NOMO-1 treated with dmso at 0.1 percent for 144 hours (cell line): ENCODE measurements at regions not wholly inside any gene's neighbourhood (a gene's known extent, or its start where the extent isn't known, plus 50 kb on each side); places are given as distances from the start of the nearest gene placed in this dataset.

Source experiments
- DNase-seq: peaks from one replicate; lab custom pipeline; 2025; ENCODE audit not compliant: unreplicated experiment; lab: John Stamatoyannopoulos, UW

DNA sequence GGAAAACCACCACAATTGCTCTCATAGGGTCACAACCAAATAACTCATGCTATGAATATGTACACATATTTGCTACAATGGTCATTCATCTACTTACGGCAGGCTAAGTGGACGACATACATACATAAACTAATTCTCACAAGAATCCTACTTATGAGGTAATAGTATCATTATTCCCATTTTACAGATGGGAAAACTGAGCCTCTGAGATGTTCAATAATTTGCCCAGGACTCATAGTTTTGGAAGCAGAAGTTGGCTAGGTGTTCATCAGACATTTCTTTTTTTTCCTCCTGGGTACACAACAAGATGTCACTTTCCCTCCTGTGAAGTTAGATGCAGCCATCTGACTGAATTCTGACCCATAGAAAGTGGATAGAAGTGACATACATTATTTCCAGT is 89.0 kb upstream of the PKDCC start:
- no peak for DNase-seq

DNA sequence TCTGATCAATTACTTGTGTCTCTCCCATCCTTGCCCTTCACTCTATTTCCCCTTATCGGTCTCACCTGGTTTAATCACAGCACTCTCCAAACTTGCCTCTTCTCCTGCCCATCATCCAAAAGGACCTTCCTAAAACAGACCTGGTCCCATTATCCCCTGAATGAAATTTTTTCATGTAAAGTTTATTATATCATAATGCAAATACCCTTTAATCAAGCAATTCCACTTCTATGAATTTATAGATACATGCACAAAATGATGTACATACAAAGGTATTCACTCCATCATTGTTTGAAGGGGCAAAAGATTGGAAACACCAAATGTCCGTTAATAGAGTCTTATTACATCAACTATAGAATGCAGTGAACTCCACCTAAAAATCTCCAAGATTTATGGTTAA is 88.1 kb upstream of the PKDCC start:
- no peak for DNase-seq

DNA sequence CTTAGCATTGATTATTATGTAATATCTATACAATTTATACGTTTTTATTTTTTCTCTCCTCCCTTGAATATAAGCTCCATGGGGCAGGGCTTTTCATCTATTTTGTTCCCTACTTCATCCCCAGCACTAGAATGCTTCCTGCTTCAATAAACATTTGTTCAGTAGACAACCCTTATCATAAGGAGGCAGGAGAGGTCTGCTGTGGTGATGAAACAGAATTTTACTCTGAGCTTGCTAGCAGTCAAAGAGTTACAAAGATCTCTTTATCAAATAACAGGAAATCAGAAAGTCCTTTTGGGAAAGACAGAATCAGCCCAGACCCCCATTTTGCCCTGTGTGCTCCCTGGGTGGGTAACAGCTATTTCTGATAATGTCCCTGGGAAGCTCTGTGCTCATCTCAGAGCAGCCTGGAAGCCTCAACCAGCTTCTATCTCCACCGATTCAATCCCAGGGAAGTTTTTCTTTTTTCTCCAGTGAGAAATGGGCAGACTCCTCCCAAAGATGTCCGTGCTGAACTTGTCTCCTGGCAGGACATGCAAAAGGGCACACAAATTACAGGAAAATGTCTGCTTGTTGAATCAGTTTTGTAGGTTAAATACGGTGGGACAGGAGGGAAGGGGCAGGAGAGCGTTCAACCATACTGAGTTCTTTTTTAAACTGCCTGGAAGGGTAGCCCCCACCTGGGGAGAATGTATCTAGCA is 84.7 kb upstream of the PKDCC start:
- DNase-seq = no peak

DNA sequence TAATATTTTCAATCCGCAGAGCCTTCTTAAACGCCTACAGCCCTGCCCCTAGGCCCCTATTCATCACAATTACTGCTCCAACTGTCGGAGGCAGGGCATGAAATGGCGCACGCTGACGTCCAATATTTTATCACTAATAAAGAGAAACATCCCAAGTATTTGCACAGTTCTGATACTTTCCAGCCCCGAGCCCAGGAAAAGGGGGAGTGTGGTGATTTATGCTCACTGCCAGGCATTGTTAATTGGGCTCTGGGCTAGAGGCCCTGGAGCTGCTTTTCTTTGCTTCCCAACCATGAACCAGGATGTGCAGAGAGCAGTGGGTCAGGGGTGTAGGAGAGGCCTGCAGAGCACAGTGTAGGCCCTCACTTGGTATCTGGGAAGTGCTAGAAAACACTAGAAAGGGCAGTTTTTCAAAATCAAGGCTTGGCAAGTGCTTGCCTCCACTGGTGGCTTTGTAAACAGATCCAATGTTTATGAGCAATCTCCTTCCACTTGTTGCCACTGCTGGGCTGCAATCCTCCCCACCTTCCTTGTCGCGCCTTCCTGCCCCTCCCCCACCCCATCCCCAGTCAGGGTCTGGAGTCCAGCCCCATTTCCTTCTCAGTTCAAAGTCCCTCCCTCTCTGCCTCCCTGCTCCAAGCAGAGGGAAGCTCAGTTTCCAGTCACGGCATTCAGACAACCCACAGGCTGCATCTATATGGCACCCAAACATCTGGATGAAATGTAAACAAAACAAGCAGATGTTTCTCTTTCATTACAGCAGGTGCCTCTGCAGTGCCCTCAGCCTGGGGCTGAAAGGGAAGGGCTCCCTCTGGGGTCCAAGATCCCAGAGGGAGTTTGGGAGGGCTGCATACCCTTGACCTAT is 83.9 kb upstream of the PKDCC start:
- DNase-seq = no peak

GRCh38 chr2:41965173-41965908 is 82.5 kb upstream of the PKDCC start:
- DNase-seq = no peak

DNA sequence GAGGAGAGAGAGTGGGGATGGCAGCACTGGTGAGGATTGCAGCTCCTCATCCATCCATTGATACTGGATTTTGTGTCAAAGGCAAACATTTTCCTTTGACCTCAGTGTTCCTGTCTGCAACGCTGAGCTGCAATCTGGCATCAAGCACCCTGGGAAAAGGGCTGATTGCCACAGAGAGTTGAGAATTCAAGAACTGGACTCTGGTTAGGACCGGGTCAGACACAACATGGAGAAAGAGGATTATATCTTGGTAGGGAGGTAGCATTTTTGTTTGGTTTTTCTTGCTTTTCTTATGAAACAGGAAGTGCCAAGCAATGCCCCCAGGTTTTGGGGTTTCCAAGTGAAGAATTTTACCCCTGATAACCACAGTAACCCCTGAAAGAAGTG is 81.9 kb upstream of the PKDCC start:
- no peak for DNase-seq

GRCh38 chr2:41966431-41966893 is 81.4 kb upstream of the PKDCC start:
- DNase-seq = no peak

- DNase-seq = peak; percentile 3
These were observed 80.9 kb upstream of the PKDCC start for GRCh38 chr2:41966920-41967319.

- DNase-seq = no peak
These were observed 80.2 kb upstream of the PKDCC start for GRCh38 chr2:41967476-41968181.

- no peak for DNase-seq
These were observed 79.6 kb upstream of the PKDCC start for GRCh38 chr2:41968182-41968578.

- no peak for DNase-seq
These were observed 76.7 kb upstream of the PKDCC start for GRCh38 chr2:41970988-41971660.

DNA sequence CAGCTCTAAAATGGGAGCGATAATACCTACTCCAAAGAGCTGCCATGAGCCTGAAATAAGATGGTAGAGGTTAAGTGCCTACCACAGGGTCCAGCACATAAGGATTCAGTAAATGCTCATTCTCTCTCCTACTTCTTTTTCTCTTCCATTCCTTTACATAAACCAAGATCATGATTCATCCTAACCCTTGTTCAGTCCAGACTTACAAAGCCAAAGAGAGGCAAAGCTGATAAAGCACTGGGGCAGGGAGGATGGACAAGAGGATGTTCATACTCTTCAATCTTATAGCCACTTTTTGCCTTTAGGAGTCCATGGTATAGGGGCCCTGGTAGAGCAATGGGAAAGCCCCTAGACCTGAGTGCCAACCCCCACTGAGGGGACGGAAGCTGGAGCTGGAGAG is 75.6 kb upstream of the PKDCC start:
- no peak for DNase-seq

- DNase-seq = no peak
These were observed 75.0 kb upstream of the PKDCC start for GRCh38 chr2:41972819-41973218.

DNA sequence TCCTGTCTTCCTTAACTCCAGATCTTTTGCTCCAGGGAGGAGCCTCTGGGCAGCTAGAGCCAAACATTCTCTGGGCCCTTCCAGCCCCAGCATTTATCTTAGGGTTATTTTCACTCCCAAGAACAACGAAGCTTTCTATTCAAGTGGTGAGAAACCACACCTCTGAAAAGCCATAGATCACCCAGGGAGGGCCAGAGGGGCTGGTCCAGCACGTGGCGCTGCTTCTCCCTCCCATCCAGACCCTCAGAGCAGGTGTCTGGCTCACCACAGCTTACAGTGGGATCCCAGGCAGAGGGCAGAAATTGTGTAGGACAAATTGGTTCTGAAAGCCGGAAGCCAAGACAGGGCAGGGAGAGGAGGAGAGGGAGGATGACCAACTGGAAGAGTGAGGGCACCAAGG is 74.0 kb upstream of the PKDCC start:
- no peak for DNase-seq

DNA sequence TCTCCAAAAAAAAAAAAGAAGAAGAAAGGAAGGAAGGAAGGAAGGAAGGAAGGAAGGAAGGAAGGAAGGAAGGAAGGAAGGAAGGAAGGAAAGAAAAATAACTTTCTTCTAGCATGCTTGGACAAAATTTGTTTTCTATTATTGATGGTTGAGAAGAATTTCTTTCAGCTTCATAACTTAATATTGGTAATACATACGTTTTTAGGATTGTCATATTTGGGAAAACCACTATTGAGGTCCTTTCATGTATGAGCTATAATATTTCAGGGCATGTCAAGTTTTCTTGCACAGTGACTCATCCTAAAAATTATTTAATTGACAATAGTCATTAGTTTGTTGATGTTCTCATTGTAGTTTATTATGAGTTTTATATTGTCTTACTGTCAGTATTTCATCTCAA is 66.4 kb upstream of the PKDCC start:
- DNase-seq = no peak

DNA sequence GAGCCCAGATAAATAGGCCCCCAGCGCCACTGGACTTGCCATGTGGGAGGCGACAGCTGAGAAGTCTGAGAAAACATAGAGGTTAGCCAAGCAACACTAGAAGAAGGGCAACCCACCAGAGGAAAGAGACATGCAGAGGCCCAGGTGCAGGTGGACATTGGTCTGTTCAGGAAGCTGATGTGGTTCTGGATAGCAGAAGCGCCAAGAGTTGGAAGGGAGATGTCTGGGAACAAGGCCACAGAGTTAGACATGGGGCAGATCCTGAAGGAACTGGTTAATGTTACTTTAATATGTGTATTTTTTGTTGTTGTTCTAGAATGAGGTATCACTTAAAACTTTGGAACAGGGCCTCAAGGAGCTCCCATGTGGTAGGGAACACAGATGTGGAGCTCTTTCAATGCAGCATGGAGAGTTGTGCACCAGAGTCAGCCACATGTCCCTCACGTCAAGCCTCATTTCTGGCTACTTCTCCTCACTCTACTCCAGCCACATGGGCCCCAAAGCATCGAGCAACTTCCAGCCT is 62.2 kb upstream of the PKDCC start:
- no peak for DNase-seq

- no peak for DNase-seq
These were observed 58.2 kb upstream of the PKDCC start for GRCh38 chr2:41989501-41990180.

GRCh38 chr2:41990245-41990644 is 57.6 kb upstream of the PKDCC start:
- DNase-seq = no peak

DNA sequence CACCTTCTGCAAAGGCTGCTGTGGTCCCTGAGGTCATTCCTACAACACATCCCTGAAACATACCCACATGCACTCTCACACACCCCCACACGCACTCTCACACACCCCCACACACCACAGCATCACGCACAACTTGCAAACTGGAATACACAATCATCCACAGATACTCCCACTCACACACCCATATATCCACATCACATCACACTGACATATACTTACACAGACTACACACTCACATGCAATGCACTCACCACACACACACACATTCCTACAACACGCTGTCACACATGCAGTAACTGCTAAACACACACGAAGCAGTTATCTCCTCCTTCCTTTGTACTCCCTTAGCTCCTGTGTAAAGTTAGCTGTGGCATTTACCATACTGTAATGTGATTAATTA is 57.1 kb upstream of the PKDCC start:
- no peak for DNase-seq
